ENCODE measurements at regions not wholly inside any gene's neighbourhood (a gene's known extent, or its start where the extent isn't known, plus 50 kb on each side); places are given as distances from the start of the nearest gene placed in this dataset.
"Not testable (repeated sequence)": the region's sequence is repeated elsewhere in the genome, so short reads cannot be mapped to it uniquely, and the experiment has no call there.

DNA sequence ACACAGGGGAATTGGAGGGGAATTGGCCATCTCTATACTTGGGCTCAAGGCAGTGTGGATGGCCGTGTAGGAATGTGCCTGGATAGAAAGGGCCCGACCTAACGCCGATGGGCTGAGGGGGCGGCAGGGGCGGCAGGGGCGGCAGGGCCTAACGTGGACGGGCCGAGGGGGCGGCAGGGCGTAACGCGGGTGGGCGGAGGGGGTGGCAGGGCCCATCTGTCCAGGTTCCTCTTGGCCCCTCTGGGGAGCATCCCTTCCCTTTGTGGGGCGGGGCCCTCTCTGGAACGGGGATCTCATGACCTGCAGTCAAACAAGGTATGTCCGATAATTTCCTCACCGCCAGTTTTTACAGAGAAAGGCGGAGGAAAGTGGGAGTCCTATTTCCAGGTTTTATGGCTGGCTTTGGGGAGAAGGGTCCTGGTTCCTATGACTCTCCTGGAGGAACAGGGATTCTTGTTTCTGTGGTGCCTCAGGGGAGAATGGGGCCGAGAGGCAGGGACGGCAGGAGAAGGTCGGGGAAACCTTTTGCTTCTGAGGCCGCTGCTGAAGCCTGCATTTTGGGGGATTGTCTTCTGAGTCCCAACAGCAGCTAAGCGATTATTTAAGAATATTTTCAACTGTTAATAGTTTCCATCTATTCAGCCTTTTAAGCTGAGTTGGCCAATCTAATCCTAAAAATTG lies 100.8 kb upstream of the FRMD1 start:
- no peak for DNase-seq (ENCODE audit: low read depth in 4 of 4, low spot score in 3 of 4)

DNA sequence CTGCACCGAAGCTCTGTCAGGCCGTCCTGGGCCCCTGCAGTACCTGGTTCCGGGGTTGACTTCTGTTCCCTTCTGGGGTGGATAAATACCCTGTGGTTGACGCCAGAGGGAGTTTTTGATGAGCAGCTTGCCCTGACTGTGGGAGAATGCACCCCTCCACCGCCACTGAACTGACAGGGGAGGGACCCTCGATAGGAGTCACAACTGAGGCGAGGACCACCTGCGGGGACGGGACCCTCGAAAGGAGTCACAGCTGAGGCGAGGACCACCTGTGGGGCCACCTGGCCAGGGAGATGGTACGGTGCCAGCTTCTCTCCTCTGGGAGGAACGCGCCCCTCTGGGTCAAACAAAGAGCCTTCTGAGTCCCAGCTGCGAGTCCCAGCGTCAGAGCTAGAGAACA lies 100.1 kb upstream of the FRMD1 start:
- no peak for DNase-seq (ENCODE audit: low read depth in 4 of 4, low spot score in 3 of 4)

DNA sequence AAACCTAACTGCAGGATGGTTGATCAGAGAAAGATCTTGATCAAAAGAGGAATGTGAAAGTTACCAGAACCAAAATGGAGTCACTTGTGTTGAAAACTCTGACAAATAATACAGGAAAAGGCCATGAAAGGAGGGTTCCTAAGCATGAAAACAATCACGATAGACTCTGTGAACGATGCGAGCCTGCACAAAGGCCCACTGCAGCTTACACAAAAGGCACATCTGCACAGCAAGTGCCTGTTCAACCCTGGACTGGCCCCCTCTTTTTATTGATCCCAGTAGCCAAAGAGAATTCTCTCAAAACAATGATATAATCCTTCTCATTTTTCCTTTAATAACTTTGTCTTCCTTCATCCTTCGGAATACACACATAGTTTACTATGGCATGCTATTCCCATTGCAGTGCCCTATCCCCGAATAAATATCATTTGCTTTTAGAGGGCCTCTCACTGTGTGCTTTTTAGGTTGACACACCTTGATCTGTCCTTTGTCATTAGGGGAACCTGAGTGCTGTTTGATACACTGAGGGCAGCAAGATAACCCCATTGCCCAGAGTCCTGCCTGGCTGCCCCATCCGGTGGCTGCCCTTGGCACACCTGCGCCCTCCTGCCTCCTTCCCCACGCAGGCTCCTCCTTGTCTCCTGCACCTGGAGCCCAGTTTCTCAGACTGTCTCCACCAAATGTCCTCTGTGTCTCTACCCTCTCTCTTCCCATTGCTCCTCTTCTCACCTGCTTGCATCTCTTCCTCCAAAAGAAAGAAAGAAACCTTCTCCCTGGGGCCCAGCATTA lies 98.3 kb upstream of the FRMD1 start:
- DNase-seq (ENCODE audit: low read depth in 4 of 4, low spot score in 3 of 4), result no peak

GRCh38 chr6:168171673-168172353 lies 92.8 kb upstream of the FRMD1 start:
- no peak for DNase-seq (ENCODE audit: low read depth in 4 of 4, low spot score in 3 of 4)

DNA sequence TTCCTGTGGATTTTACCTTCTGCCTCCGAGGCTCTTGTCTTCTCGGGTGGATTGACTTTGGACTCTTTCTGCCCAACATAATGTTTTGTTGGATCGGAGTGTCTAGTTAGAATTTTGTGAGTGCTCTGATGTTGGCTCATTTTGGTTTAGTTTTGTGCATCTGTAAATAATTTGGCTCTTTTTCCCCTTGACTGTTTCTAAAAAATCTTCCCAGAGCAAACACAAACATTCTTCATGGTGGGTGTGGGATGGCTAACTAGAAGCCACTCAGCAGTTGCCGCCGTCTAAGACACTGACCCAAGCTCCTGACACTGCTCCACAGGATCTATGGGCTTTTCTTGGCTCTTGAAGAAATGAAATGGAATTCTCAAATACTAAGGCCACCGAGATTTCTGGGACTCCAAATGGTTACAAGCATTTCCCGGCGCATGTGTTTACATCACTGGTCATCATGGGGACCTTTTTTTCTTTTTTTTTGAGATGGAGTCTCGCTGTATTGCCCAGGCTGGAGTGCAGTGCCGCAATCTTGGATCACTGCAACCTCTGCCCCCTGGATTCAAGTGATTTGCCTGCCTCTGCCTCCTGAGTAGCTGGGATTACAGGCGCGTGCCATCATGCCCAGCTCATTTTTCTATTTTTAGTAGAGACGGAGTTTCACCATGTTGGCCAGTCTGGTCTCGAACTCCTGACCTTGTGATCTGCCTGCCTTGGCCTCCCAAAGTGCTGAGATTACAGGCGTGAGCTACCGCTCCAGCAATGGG lies 92.0 kb upstream of the FRMD1 start:
- DNase-seq (ENCODE audit: low read depth in 4 of 4, low spot score in 3 of 4), result no peak

- DNase-seq (ENCODE audit: low read depth in 4 of 4, low spot score in 3 of 4), result no peak
These were observed 90.6 kb upstream of the FRMD1 start for GRCh38 chr6:168169624-168170023.

DNA sequence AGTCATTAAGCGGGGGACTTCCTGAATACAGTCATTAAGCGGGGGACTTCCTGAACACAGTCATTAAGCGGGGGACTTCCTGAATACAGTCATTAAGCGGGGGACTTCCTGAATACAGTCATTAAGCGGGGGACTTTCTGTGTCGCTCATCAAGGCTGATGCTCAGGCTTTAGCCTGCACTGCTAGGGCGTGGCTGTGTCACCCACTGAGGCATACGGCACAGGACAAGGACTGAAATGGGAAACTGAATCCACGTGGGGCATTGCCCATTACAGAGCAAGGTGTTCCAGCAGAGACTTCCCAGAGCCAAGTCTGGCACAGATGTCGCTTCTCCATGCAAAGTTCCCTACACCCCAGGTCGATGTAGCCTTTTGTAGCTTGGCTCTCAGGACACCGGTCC lies 89.9 kb upstream of the FRMD1 start:
- not testable (repeated sequence) for DNase-seq (ENCODE audit: low read depth in 4 of 4, low spot score in 3 of 4)

DNA sequence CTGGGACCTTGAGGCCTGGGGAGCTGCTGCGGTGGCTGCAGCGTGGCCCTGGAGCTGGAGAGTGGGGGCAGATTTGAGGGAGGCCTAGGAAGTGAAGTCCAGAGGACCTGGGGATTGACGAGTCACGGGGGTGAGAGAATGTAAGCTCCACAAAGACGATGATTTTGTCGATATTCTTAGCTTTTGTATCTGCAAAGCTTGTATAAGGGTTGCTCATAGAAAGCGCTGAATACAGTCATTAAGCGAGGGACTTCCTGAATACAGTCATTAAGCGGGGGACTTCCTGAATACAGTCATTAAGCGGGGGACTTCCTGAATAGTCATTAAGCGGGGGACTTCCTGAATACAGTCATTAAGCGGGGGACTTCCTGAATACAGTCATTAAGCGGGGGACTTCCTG lies 89.3 kb upstream of the FRMD1 start:
- DNase-seq (ENCODE audit: low read depth in 4 of 4, low spot score in 3 of 4), result not testable (repeated sequence)

- DNase-seq (ENCODE audit: low read depth in 4 of 4, low spot score in 3 of 4), result no peak
These were observed 88.7 kb upstream of the FRMD1 start for GRCh38 chr6:168167431-168168315.

DNA sequence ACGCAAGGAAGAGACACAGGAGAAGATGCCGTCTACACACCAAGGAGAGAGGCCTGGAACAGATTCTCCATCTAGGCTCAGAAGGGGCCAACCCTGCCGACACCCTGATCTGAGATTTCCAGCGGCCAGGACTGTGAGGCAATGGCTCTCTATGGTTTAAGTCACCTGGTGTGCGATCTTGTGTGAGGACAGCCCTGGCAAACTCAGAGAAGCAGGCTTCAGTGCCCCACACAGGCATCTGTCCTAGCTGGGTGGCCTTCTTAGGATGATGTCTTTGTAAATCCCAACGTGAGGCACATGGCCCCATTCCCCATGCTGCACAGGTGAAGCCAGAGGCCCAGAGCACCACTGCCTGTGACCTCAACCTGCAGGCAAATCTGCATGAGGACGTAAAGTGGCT lies 87.6 kb upstream of the FRMD1 start:
- DNase-seq (ENCODE audit: low read depth in 4 of 4, low spot score in 3 of 4), result no peak

DNA sequence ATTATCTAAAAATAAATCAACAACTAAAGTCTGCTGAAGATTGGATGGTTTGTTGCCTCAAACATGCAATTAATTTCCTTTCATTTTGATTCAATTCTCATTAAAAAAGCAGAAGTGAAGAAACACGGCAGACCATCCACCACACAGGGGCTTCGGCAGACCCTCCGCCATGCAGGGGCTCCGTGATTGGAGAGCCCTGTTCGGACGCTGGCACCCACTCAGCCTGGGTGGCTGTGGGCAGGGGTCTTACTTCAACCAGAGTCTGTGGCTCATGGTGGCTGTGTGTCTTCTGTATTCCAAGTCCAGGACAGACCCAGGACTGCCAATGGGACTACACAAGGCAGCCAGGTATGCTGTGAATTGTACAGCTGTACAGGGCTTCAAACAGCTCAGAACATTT lies 86.9 kb upstream of the FRMD1 start:
- DNase-seq (ENCODE audit: low read depth in 4 of 4, low spot score in 3 of 4), result no peak

- DNase-seq (ENCODE audit: low read depth in 4 of 4, low spot score in 3 of 4), result no peak
These were observed 86.4 kb upstream of the FRMD1 start for GRCh38 chr6:168165373-168165772.

GRCh38 chr6:168164462-168165061 lies 85.5 kb upstream of the FRMD1 start:
- DNase-seq (ENCODE audit: low read depth in 4 of 4, low spot score in 3 of 4), result no peak

- DNase-seq (ENCODE audit: low read depth in 4 of 4, low spot score in 3 of 4), result no peak
These were observed 84.2 kb upstream of the FRMD1 start for GRCh38 chr6:168163096-168163731.

DNA sequence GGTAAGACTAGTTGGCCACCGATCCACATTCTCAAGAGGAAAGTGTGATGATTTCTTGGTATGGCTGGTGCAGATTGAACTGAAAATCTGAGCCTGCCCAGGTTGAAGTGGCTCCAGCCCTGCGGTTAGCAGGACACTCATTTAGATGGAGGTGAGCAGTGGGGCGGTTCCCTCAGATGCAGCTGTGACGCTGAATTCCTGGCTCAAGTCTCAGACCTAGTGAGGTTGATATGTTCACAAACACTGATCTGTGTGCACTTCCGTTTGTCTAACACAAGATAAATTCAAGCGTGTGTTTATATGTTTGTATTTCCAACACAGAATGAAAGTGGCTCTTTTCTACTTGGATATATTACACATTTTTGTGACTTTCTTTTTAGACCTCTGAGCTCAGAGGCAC lies 83.4 kb upstream of the FRMD1 start:
- DNase-seq (ENCODE audit: low read depth in 4 of 4, low spot score in 3 of 4), result no peak

DNA sequence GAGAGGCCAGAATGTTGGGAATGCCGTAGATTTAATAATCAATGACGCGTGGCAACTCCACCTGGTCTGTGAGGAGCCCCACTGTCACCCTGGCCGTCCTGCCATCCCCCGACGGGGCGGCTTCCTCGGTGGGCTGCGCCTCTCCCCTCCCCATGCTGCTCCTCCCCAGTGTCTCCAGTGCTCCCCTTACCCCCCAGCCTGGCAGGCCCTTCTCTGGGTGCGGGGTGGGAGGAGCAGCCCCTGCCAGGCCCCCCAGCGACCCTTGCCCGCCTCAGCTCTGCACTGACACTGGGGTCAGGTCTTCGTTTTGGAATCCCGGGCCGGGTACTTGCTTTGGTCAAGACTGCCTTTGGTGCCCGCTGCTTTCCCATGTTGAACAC lies 82.3 kb upstream of the FRMD1 start:
- DNase-seq (ENCODE audit: low read depth in 4 of 4, low spot score in 3 of 4), result no peak

GRCh38 chr6:168160506-168161370 lies 81.7 kb upstream of the FRMD1 start:
- DNase-seq (ENCODE audit: low read depth in 4 of 4, low spot score in 3 of 4), result no peak

- no peak for DNase-seq (ENCODE audit: low read depth in 4 of 4, low spot score in 3 of 4)
These were observed 80.5 kb upstream of the FRMD1 start for GRCh38 chr6:168159506-168159905.

Measured in left renal pelvis (tissue), 4 donors.